Neuron (in vitro differentiated cells): ENCODE measurements at regions not wholly inside any gene's neighbourhood (a gene's known extent, or its start where the extent isn't known, plus 50 kb on each side); places are given as distances from the start of the nearest gene placed in this dataset.

Source experiments
- H2AFZ ChIP-seq: one replicate; pipeline ENCODE4 v1.6.1; 2013; ENCODE audit warnings: low read depth, mild to moderate bottlenecking, inconsistent platforms, low read length, moderate library complexity
- H3K27me3 ChIP-seq: one replicate; pipeline ENCODE4 v1.6.1; 2013; ENCODE audit warnings: low read length; ENCODE audit not compliant: insufficient read depth
- H3K36me3 ChIP-seq: one replicate; pipeline ENCODE4 v1.6.1; 2013; ENCODE audit warnings: low read length; ENCODE audit not compliant: insufficient read depth
- H3K4me1 ChIP-seq: one replicate; pipeline ENCODE4 v1.6.1; 2013; ENCODE audit warnings: low read length; ENCODE audit not compliant: insufficient read depth
- H3K4me3 ChIP-seq: 2 replicates; pipeline ENCODE4 v1.5.1; 2013; ENCODE audit warnings: mild to moderate bottlenecking, low read length, moderate library complexity
- H3K9me3 ChIP-seq: one replicate; pipeline ENCODE4 v1.6.1; 2013; ENCODE audit warnings: low read length

GRCh38 chr13:106657104-106657503, 89.2 kb upstream of the ARGLU1 start:
- no peaks in the 10 kb centered on the region for H3K27me3 ChIP-seq
- peaks cover 31% of the 10 kb centered on the region for H3K4me1 ChIP-seq
- no peaks in the 10 kb centered on the region for H3K36me3 ChIP-seq

GRCh38 chr13:106656186-106656585, 88.2 kb upstream of the ARGLU1 start:
- Histone ChIP-seq H3K36me3 (no peaks in the 10 kb centered on the region), H3K27me3 (no peaks in the 10 kb centered on the region), H3K4me3 (no peak overlapping the region), H3K9me3 (peaks cover 2% of the 10 kb centered on the region), H3K4me1 (peaks cover 24% of the 10 kb centered on the region), H2AFZ (no peak overlapping the region)

More at GRCh38 chr13:106657104-106657503, 89.2 kb upstream of the ARGLU1 start:
- Histone ChIP-seq H3K9me3 (peaks cover 2% of the 10 kb centered on the region), H3K4me3 (no peak overlapping the region), H2AFZ (no peak overlapping the region)

- H3K36me3 ChIP-seq: no peaks in the 10 kb centered on the region
- no peak overlapping the region for H2AFZ ChIP-seq
- H3K4me1 ChIP-seq: no peaks in the 10 kb centered on the region
- no peaks in the 10 kb centered on the region for H3K27me3 ChIP-seq
- H3K4me3 ChIP-seq: no peak overlapping the region
- peaks cover 2% of the 10 kb centered on the region for H3K9me3 ChIP-seq
Measured at GRCh38 chr13:106651442-106651841, 83.5 kb upstream of the ARGLU1 start.

- Histone ChIP-seq H3K9me3 (peaks cover 2% of the 10 kb centered on the region), H3K4me3 (no peak overlapping the region), H3K36me3 (no peaks in the 10 kb centered on the region), H3K4me1 (no peaks in the 10 kb centered on the region), H2AFZ (no peak overlapping the region), H3K27me3 (no peaks in the 10 kb centered on the region)
Measured at GRCh38 chr13:106650690-106651205, 82.8 kb upstream of the ARGLU1 start.

- no peak overlapping the region for H2AFZ ChIP-seq
- no peak overlapping the region for H3K4me3 ChIP-seq
- no peaks in the 10 kb centered on the region for H3K36me3 ChIP-seq
- H3K9me3 ChIP-seq: peaks cover 2% of the 10 kb centered on the region
- H3K27me3 ChIP-seq: no peaks in the 10 kb centered on the region
- no peaks in the 10 kb centered on the region for H3K4me1 ChIP-seq
Measured at GRCh38 chr13:106649495-106649894, 81.6 kb upstream of the ARGLU1 start.

GRCh38 chr13:106640515-106640914, 72.6 kb upstream of the ARGLU1 start:
- H3K4me3 ChIP-seq: no peak overlapping the region
- no peaks in the 10 kb centered on the region for H3K9me3 ChIP-seq
- H3K27me3 ChIP-seq: no peaks in the 10 kb centered on the region
- no peaks in the 10 kb centered on the region for H3K36me3 ChIP-seq
- H3K4me1 ChIP-seq: no peaks in the 10 kb centered on the region
- no peak overlapping the region for H2AFZ ChIP-seq

- Histone ChIP-seq H3K9me3 (no peaks in the 10 kb centered on the region), H2AFZ (no peak overlapping the region), H3K36me3 (no peaks in the 10 kb centered on the region), H3K4me1 (no peaks in the 10 kb centered on the region), H3K27me3 (no peaks in the 10 kb centered on the region), H3K4me3 (no peak overlapping the region)
Measured at GRCh38 chr13:106637519-106637918, 69.6 kb upstream of the ARGLU1 start.

- Histone ChIP-seq H2AFZ (no peak overlapping the region), H3K4me3 (no peak overlapping the region), H3K27me3 (no peaks in the 10 kb centered on the region), H3K36me3 (no peaks in the 10 kb centered on the region), H3K9me3 (no peaks in the 10 kb centered on the region), H3K4me1 (no peaks in the 10 kb centered on the region)
Measured at GRCh38 chr13:106636492-106636891, 68.6 kb upstream of the ARGLU1 start.

GRCh38 chr13:106635616-106636015, 67.7 kb upstream of the ARGLU1 start:
- Histone ChIP-seq H3K4me1 (peaks cover 3% of the 10 kb centered on the region), H3K9me3 (no peaks in the 10 kb centered on the region), H3K36me3 (no peaks in the 10 kb centered on the region), H3K4me3 (no peak overlapping the region), H2AFZ (no peak overlapping the region), H3K27me3 (no peaks in the 10 kb centered on the region)

GRCh38 chr13:106633321-106633720, 65.4 kb upstream of the ARGLU1 start:
- no peaks in the 10 kb centered on the region for H3K27me3 ChIP-seq
- no peak overlapping the region for H2AFZ ChIP-seq
- H3K4me3 ChIP-seq: no peak overlapping the region
- H3K36me3 ChIP-seq: no peaks in the 10 kb centered on the region
- peaks cover 12% of the 10 kb centered on the region for H3K4me1 ChIP-seq
- H3K9me3 ChIP-seq: no peaks in the 10 kb centered on the region

GRCh38 chr13:106630650-106631049, 62.7 kb upstream of the ARGLU1 start:
- no peak overlapping the region for H2AFZ ChIP-seq
- peaks cover 12% of the 10 kb centered on the region for H3K4me1 ChIP-seq

GRCh38 chr13:106630162-106630561, 62.2 kb upstream of the ARGLU1 start:
- Histone ChIP-seq H3K4me3 (no peak overlapping the region), H3K9me3 (no peaks in the 10 kb centered on the region), H3K4me1 (peaks cover 12% of the 10 kb centered on the region), H2AFZ (no peak overlapping the region), H3K27me3 (no peaks in the 10 kb centered on the region), H3K36me3 (no peaks in the 10 kb centered on the region)

More at GRCh38 chr13:106630650-106631049, 62.7 kb upstream of the ARGLU1 start:
- Histone ChIP-seq H3K27me3 (no peaks in the 10 kb centered on the region), H3K36me3 (no peaks in the 10 kb centered on the region), H3K9me3 (no peaks in the 10 kb centered on the region), H3K4me3 (no peak overlapping the region)

GRCh38 chr13:106628936-106629659, 61.2 kb upstream of the ARGLU1 start:
- Histone ChIP-seq H3K4me1 (peaks cover 15% of the 10 kb centered on the region), H3K9me3 (no peaks in the 10 kb centered on the region), H3K27me3 (no peaks in the 10 kb centered on the region), H3K4me3 (no peak overlapping the region), H2AFZ (no peak overlapping the region), H3K36me3 (no peaks in the 10 kb centered on the region)

- Histone ChIP-seq H3K4me3 (no peak overlapping the region), H2AFZ (no peak overlapping the region), H3K36me3 (no peaks in the 10 kb centered on the region), H3K4me1 (peaks cover 18% of the 10 kb centered on the region), H3K9me3 (no peaks in the 10 kb centered on the region), H3K27me3 (no peaks in the 10 kb centered on the region)
Measured at GRCh38 chr13:106626473-106626872, 58.5 kb upstream of the ARGLU1 start.
